GM21526 (cell line): ENCODE measurements at regions not wholly inside any gene's neighbourhood (a gene's known extent, or its start where the extent isn't known, plus 50 kb on each side); places are given as distances from the start of the nearest gene placed in this dataset.

Experiments
- ATAC-seq: cut with Tn5 transposase; IDR thresholded peaks from one replicate; pipeline ENCODE4 v1.9.1; 2021; ENCODE audit warnings: moderate library complexity; ENCODE audit not compliant: unreplicated experiment, low FRiP score

DNA sequence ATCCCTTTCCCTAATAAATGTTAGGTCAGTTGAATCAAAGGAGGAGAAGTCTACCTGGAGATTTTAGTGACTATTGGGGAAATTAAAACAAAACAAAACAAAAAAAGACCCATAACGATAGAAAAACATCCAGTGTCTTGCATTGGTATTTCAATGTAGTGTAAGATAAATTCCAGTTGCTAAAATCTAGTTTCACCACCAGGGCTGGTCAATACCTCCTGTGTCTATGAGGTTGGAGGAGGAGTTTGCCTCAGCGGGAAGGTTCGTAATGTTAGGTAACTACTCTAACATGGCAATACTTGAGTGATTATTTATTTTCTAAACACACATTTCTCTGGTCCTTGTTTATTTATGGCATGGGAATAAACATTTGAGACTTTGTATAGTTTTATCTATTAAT, 483.2 kb downstream of the FGF9 start:
- no peak for ATAC-seq

- peak; percentile 94 for ATAC-seq
Measured at GRCh38 chr13:22161871-22162270, 491.0 kb downstream of the FGF9 start.

GRCh38 chr13:22162889-22163288, 492.0 kb downstream of the FGF9 start:
- ATAC-seq: no peak

GRCh38 chr13:22168437-22169190, 497.7 kb downstream of the FGF9 start:
- ATAC-seq: no peak

DNA sequence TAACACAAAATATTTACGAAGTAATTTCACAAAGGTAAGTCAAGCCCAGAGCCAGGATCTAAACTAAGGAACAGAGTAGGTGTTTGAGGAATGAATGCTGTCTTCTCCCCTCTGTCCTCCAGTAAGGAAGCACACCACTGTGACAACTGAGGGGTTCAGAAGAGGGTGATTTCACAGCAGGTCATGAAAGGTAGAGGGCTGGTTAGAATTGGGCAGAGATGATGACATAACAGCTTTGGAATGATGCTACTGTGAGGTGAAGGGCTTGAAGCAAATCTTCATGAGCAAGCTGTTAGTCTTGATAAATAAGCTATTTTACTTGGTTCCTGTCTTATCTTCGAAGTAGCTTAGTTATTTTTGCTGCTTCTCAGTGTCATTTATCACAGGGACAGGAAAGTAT, 498.6 kb downstream of the FGF9 start:
- no peak for ATAC-seq

- ATAC-seq: no peak
Measured at GRCh38 chr13:22173610-22174009, 502.7 kb downstream of the FGF9 start.

- ATAC-seq: no peak
Measured at GRCh38 chr13:22175241-22175640, 504.4 kb downstream of the FGF9 start.

DNA sequence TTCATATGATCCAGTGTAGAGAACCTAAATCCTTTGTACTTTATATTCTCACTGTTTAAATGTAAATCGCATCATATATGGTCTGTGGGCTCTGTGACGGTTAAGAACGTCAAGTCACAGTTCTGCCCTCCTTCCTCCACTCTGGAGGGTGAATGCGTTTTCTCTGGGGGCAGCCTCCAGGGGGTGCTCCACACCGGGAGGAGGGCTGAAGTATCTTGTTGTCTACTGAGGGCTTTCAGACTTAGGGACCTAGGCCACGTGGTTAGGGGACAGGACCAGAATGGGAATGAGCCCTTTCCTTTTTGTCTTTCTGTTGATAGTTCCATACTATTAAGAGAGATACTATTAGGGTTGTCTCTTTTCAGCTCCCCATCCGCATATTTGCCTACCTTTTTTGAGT, 504.9 kb downstream of the FGF9 start:
- ATAC-seq: no peak

DNA sequence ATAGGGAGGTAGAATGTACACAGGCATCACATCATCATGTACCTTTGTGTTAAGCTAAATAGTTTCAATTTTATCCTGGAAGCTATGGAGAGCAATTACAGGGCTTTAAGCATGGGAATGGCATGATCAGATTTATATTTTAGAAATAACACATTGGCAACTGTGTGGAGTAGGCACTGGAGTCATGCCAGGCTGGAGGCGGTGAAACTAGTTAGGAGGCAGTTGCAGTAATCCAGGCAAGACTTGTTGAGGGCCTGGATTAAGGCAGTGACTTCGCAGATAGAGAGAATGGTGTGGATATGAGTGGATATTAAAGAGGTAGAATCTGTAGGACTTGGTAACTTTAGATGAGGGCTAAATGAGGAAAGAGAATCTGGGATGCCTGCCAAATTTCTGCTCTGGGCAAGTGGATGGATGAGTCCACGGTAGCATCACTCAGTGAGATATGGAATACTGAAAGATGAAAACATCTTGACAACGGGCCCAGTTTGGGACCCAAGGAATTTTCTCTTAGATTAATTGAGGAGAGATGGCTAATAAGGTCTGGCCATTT, 506.2 kb downstream of the FGF9 start:
- no peak for ATAC-seq

GRCh38 chr13:22178878-22179277, 508.0 kb downstream of the FGF9 start:
- no peak for ATAC-seq

DNA sequence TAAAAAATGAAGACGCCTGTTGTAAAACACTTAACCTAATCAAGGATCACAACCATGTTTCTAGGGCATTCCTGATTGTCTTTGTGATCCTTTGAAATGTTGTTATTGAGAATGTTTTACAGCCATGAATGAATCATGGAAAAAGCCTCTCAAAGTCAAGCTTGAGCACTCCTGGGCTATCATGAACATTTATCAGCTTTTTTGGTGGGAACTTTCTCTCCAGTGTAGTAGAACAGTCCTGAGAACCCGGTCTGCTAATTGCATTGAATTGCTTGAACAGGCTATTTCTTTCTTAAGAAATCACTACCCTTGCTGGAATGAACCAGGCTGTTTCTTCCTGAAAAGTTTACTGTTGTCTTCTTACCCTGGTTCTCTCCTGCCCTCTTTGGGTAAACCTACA, 516.5 kb downstream of the FGF9 start:
- no peak for ATAC-seq

GRCh38 chr13:22189176-22190048, 518.5 kb downstream of the FGF9 start:
- ATAC-seq: no peak

GRCh38 chr13:22193070-22193469, 522.2 kb downstream of the FGF9 start:
- ATAC-seq: no peak

DNA sequence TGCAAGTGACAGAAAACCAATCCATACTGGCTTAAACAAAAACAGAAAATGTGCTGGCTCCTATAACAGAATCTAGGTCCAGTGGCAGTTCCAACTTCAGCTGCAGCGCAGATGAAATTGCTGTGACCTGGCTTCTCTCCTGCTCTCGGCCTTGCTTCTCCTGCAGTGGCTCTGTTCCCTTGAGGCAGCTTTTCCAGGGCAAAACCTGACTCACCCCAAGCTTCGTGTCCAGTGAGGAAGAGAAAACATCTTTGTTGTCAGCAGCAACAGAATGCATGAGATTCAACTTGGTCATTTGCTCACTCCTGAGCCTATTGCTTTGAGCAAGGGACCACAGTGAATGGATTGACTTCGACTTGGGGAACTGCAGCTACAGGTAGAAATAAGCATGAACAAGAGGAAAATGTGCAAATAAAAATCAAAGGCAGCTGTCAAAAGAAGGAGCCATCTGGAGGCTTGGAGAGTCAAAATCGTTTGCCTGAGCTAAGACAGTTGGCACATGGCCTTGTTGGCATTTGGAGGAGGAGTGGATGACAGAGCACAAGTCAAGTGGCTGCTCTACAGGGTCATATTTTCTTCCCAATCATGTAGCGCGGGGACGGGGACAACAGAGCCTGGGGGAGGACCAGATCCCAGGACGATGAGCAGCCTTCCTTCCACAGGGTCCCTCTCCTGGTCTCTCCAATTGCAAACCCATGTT, 523.4 kb downstream of the FGF9 start:
- no peak for ATAC-seq

DNA sequence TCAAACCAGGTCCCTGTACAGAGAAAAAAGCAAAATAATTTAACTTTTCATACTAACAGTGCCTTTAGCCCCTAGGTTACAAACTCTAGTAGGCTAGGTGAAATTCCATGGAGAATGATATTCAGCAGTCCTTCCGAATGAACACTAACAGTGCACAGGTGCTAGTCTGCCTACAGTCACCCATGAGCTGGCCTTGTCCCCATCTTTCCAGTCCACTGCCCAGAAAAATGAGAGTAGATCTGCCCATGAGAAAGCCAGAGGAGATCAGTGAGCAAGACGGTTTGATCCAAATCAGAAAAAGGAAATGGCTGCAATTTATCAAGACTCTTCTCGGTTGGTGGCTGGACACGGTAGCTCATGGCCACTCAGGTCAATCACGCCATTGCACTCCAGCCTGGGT, 524.9 kb downstream of the FGF9 start:
- ATAC-seq: no peak

DNA sequence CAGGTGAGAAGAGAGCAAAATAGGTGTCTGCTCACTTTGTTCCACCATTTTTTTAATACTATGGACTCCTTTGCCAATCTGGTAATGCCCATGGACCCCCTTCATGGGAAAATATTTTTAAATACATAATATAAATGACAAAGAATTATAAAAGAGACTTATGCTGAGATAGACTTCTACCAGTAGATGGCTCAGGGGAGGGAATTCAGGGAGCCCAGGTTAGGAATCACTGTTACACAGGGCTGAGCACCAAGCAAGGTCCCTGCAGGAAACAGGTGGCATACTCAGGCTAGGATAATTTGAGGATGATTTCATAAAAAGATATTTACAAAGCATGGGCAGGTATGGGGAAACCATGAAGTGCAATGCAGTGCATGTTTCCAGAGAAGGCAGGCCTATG, 525.9 kb downstream of the FGF9 start:
- no peak for ATAC-seq

DNA sequence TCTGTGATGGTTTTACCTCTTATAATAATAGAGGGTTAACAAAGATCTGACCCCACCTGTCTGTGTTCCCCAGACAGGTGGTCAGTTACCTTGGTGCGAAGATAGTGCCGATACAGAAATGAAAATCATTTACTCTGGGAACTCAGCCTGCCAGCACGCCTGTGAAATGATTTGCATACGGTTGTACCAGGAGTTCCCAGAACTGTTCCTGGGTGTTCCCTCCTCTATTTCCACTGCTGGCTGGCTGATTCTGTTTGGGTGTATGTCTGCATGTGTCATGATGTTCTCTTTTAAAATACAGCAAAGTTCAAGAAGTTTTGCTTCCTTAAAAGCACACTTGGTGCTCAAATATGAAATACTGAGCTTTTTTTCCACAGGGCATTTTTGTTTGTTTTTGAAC, 527.1 kb downstream of the FGF9 start:
- no peak for ATAC-seq

- ATAC-seq: no peak
Measured at GRCh38 chr13:22198641-22199217, 527.9 kb downstream of the FGF9 start.

GRCh38 chr13:22200440-22200839, 529.6 kb downstream of the FGF9 start:
- no peak for ATAC-seq

- ATAC-seq: no peak
Measured at GRCh38 chr13:22201375-22201925, 530.6 kb downstream of the FGF9 start.
